Activated naive CD4-positive, alpha-beta T cell treated with anti-CD3 and anti-CD28 coated beads, Interleukin-2, amount 50 U/mL, for 16 hours (primary cell): ENCODE measurements at regions not wholly inside any gene's neighbourhood (a gene's known extent, or its start where the extent isn't known, plus 50 kb on each side); places are given as distances from the start of the nearest gene placed in this dataset.
"Not testable (repeated sequence)": the region's sequence is repeated elsewhere in the genome, so short reads cannot be mapped to it uniquely, and the experiment has no call there.

Experiments used
- DNase-seq: peaks from one replicate; pipeline ENCODE4 v3.0.0-alpha.2; 2020

GRCh38 chrX:5490786-5491563, 737.7 kb downstream of the NLGN4X start:
- no peak for DNase-seq

DNA sequence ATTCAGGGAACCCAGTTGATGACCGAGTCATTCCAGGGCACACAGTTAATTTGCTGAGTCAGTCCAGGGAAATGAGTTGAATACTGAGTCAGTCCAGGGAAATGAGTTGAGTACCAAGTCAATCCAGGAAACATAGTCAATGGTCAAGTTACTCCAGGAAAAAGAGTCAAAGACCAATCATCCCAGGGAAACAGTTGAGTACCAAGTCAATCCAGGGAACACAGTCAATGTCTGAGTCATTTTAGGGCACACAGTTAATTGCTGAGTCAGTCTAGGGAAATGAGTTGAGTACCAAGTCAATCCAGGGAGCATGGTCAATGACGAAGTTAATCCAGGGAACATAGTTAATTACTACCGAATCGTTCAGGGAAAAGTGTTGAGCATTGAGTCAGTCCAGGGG, 754.4 kb downstream of the NLGN4X start:
- no peak for DNase-seq

DNA sequence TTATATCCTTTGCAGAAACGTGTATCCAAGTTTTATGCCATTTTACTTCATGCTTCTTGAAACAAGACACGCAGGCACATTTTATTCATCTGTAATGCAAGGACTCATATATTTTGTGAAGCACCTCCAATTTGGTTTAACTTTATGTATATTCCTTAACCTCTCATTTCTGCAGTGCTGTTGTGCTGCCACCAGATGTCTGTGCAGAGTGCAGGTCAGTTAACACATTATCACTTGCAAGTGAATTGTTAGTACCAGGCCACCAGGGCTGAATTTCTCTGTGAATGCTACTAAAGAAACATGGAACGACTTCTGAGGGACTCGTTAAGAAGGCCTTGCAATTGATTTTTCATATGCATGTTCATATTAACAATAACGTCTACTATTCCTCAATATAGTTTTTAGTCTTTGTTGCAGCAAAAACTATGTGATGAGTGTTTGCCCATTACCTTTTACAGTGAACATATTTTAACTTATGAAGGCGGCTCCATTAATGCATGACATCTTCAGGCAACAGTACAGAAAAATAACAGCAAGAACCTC, 770.3 kb downstream of the NLGN4X start:
- no peak for DNase-seq

GRCh38 chrX:5449323-5449722, 779.3 kb downstream of the NLGN4X start:
- no peak for DNase-seq

- no peak for DNase-seq
Observed at GRCh38 chrX:5431823-5432222, 796.8 kb downstream of the NLGN4X start.

- DNase-seq: no peak
Observed at GRCh38 chrX:5425119-5425518, 803.5 kb downstream of the NLGN4X start.

GRCh38 chrX:5417381-5417780, 811.3 kb downstream of the NLGN4X start:
- DNase-seq: no peak

GRCh38 chrX:5415738-5416137, 812.9 kb downstream of the NLGN4X start:
- no peak for DNase-seq

GRCh38 chrX:5409106-5409505, 819.6 kb downstream of the NLGN4X start:
- no peak for DNase-seq

- DNase-seq: no peak
Observed at GRCh38 chrX:5402461-5402860, 826.2 kb downstream of the NLGN4X start.

DNA sequence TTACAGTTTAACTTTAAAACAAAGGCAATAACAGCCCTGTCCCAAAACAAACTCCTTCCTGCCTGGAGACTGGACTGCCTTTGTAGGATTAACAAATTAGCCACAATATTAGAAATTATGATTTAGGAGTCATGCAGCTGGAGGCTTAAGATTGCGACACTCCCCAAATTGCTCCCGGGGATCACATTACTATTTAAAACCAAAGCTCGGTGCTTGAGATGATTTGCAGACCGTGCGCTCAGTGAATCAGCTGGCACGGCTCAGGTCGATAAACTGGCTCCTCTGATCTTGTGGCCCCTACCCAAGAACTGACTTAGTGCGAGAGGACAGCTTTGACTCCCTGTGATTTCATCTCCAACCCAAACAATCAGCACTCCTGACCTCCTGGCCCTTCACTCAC, 829.3 kb downstream of the NLGN4X start:
- DNase-seq: no peak

- DNase-seq: no peak
Observed at GRCh38 chrX:5397409-5397808, 831.3 kb downstream of the NLGN4X start.

- no peak for DNase-seq
Observed at GRCh38 chrX:5390376-5390775, 838.3 kb downstream of the NLGN4X start.

- no peak for DNase-seq
Observed at GRCh38 chrX:5388087-5388486, 840.6 kb downstream of the NLGN4X start.

DNA sequence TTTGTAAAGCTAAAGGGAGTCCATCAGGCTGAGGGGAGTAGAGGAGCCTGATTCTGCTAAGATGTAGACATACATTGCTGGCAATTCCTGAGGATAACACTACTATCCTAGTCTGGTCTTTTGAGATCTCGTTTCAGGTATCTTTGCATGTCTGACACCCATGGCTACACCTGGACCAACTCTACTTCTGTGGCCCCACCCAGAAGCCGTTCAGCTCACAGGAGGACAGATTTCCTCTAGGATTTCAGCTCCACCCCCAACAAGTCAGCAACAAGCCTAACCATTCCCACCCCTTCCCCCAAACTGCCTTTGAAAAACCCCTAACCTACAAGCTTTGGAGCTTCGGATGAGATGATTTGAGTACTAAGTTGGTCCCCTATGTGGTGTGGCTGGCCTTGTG, 848.2 kb downstream of the NLGN4X start:
- DNase-seq: no peak

DNA sequence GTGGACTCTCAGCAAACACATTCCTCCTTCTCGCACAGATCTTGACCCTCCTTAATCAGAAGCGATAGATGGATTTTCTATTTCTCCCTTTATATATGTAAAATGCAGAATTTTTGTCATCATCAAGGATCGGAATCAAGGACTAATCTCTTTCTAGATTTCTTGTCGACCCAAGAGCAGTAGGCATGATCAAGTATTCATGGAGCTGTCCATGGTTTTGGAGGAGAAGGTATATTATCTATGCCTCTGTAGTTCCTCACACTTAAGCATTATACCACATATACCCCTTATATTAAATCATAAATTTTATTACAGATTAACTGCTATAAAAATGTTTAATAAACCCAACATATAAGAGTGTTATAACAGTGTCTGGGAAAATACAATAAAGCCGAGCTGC, 886.8 kb downstream of the NLGN4X start:
- DNase-seq: no peak

DNA sequence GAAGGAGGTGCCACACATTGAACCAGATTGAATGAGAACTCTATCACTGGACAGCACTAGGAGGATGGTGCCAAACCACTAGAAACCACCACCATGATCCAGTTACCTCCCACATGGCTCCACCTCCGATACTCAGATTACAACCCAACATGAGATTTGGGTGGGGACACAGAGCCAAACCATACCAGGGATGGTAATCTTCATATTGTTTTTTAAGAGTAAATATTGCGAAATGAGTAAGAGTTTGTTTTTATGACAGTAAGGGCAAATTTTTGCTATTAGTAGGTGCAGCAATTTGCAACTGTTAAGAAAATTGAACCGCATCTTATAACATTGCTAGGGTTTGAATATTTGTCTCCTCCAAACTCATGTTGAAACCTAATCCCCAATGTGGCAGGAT, 891.5 kb downstream of the NLGN4X start:
- DNase-seq: no peak

- DNase-seq: no peak
Observed at GRCh38 chrX:5324546-5324945, 904.1 kb downstream of the NLGN4X start.

DNA sequence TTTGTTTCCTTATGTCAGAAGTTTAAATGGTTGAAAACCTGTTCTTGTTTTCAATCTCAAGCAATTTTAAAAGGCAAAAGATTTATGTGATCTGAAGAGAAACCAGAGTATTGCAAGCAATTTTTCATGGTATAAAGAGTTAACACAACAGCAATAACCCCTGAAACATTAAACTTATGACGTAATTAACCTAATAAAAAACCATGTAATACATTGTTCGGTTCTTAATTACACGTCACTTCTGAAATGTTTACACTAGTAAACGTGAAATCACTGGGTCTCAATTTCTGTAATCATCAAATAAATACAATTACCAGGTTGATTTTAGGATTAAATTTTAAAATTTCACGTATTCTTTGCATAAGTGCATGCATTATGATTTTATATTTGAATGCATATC, 914.5 kb downstream of the NLGN4X start:
- DNase-seq: no peak

DNA sequence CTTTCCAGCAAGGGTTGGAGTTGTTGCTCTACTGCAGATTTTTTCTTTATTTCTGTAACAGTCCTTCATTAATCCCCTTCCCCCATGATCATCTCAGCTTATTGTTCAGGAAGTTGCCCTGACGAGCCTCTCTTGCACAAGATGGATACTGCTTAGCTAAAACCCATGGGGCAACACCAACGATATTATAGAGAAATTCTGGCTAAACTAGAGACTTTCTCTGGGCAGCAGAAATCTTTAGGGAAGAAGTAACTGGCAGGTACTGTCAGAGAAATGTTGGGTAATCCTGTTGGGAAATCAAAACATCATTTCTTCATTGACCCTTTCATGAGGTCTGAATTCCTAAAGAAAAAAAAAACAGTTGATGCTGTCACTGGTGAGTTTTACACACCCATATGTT, 921.3 kb downstream of the NLGN4X start:
- DNase-seq: no peak

GRCh38 chrX:5306654-5307121, 922.0 kb downstream of the NLGN4X start:
- no peak for DNase-seq

DNA sequence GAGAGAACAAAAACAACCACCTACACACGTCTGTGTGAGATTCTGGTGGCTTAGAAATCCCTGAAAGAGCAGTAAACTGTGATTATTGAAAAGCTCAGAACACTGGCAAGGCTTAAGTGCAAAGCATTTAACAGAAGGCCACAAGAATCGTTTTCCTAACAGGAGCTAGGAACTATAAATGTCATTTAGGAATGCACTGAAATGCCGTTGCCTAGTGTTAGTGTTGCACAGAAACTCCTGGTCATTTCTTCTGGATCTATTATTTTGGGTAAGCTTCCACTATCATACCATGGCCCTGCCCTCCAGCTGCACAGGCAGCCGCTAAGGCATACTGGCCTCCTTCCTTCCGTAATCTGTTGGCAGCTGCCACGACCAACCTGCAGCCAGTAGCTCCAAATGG, 923.2 kb downstream of the NLGN4X start:
- DNase-seq: no peak

- no peak for DNase-seq
Observed at GRCh38 chrX:5295004-5295403, 933.7 kb downstream of the NLGN4X start.

- DNase-seq: no peak
Observed at GRCh38 chrX:5290635-5291034, 938.0 kb downstream of the NLGN4X start.

- not testable (repeated sequence) for DNase-seq
Observed at GRCh38 chrX:5289949-5290348, 938.7 kb downstream of the NLGN4X start.
